Epithelial cell of proximal tubule (primary cell): ENCODE measurements at regions not wholly inside any gene's neighbourhood (a gene's known extent, or its start where the extent isn't known, plus 50 kb on each side); places are given as distances from the start of the nearest gene placed in this dataset.
A peak's percentile ranks its signal among the peaks of the same experiment; 100 is the strongest.

Experiments
- DNase-seq: peaks from one replicate; pipeline ENCODE4 v3.0.0-alpha.2; 2011; ENCODE audit warnings: low read depth
- H3K4me3 ChIP-seq: 2 replicates; pipeline ENCODE4 v1.5.1; 2011; ENCODE audit warnings: low read depth, mild to moderate bottlenecking, low read length
- TF ChIP-seq, protein P1 (sequence below): conservative IDR thresholded peaks from 2 replicates; pipeline ENCODE4 v1.5.1; 2012; ENCODE audit warnings: low read depth, mild to moderate bottlenecking, low read length

DNA sequence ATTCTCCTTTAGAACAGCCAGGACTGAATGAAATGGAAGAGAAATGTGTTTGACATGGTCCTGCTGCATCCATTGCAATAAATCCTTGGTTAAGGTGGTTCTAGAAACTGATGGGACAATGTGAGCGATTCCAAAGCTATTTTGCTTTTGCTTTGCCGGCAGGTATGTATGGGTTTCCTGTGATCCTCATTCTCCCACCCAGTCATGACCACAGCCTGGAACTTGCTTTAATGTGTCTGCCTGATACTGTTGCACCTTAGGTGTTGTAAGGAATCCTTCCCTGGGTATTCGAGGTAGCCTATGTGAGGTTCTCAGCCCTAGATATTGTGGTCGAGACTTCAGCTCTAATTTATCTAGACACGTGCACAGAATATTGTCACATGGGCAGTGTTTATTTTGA is 86.1 kb downstream of the ZNF518B start:
- H3K4me3 ChIP-seq, result no peak overlapping the region
- TF ChIP-seq, protein P1, sequence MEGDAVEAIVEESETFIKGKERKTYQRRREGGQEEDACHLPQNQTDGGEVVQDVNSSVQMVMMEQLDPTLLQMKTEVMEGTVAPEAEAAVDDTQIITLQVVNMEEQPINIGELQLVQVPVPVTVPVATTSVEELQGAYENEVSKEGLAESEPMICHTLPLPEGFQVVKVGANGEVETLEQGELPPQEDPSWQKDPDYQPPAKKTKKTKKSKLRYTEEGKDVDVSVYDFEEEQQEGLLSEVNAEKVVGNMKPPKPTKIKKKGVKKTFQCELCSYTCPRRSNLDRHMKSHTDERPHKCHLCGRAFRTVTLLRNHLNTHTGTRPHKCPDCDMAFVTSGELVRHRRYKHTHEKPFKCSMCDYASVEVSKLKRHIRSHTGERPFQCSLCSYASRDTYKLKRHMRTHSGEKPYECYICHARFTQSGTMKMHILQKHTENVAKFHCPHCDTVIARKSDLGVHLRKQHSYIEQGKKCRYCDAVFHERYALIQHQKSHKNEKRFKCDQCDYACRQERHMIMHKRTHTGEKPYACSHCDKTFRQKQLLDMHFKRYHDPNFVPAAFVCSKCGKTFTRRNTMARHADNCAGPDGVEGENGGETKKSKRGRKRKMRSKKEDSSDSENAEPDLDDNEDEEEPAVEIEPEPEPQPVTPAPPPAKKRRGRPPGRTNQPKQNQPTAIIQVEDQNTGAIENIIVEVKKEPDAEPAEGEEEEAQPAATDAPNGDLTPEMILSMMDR, result no peak
- DNase-seq, result no peak

DNA sequence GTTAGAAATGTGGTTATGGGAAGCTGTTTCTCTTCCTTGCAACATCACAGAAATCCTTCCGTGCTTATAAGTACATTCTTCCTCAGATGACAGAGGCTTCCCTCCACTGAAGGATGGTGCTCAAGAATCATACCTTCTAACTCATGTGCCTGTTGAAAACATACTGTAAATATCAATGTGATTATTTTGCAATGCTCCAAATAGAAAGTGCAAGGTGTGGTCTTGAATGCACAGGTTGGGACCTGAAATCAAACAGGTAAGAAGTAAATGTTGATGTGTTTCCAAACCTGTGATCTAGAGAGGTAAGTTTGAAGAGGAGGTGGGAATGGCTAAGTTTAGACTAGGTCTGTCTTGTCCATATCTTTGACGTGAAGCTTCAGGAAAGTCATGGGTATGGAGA is 87.7 kb downstream of the ZNF518B start:
- TF ChIP-seq, protein P1, result no peak
- no peak overlapping the region for H3K4me3 ChIP-seq
- DNase-seq, result no peak

DNA sequence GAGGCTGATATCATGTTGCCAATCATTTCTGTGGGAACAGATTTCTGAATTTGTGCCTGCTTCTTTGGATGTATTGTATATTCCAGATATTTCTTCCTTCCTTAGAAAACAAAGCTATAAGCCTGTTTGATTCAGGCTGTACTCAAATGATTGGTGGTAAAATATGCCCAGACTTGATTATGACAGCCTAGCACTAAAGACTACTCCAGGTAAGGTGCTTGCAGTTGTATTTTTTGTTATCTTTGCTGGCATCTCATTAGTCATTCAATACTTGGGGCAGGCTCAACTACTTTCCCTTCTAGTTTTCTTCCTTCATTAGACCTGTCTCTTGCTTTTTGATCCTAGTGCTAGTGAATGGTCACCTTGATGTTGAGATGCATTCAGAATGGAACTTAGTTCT is 90.6 kb downstream of the ZNF518B start:
- no peak for DNase-seq
- H3K4me3 ChIP-seq, result no peak overlapping the region
- TF ChIP-seq, protein P1, result no peak

DNA sequence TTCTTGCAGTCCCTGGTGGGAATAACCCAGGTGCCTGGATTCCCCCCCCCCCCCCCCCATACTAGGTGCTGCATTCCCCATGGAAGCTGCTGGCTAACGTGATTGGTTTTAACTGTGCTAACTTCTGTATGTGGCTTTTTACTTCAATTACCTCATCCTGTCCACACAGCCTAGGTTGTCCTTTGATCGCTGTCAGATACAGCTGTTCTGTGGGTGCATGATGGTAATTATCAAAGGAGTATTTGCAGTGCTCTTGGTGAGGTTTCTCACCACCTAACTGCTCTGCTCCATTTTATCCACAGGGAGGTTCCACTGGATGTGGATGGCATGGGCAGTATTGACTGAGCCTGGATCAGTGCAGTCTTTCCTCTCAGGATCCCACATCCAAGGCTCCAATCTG is 93.0 kb downstream of the ZNF518B start:
- TF ChIP-seq, protein P1, result no peak
- DNase-seq, result no peak
- H3K4me3 ChIP-seq, result no peak overlapping the region

DNA sequence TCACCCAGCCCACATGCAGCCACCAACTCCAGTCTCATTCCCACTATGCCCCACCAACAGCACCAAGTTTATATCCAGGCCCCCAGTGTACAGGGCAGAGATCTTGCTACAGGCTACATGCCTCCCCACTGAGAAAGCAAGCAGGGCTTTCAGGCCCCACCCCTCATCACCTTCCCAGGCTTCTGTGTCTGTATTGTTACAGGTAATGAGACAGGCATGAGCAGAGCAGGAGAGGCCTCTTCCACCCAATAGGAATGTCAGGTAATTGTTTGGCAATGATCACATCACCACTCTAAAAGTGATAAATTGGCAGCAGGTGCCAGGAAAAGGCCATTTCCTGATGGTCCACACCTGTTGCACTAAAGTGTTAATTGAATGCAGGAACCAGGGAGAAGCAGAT is 102.5 kb downstream of the ZNF518B start:
- DNase-seq, result no peak
- H3K4me3 ChIP-seq, result no peak overlapping the region
- TF ChIP-seq, protein P1, result no peak

DNA sequence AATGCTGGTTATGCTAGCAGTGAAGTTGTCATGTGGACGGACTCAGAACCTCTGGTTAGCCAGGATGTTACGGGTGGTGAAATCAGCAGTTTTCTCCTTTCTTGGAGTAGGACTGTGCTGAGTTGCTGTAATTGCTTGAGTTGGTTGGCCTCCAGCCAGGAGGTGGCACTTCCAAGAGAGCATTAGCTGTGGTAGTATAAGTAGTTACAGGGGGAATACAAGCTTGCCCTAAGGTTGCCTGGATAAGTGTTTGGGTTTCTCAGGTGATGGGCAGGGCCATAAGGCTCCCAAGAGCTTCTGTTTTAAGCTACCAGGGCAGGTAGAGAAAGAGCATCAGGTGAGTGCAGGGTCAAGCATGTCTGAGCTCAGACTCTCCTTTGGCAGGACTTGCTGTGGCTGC is 103.0 kb downstream of the ZNF518B start:
- TF ChIP-seq, protein P1, result no peak
- H3K4me3 ChIP-seq, result no peak overlapping the region
- peak; percentile 1 for DNase-seq

DNA sequence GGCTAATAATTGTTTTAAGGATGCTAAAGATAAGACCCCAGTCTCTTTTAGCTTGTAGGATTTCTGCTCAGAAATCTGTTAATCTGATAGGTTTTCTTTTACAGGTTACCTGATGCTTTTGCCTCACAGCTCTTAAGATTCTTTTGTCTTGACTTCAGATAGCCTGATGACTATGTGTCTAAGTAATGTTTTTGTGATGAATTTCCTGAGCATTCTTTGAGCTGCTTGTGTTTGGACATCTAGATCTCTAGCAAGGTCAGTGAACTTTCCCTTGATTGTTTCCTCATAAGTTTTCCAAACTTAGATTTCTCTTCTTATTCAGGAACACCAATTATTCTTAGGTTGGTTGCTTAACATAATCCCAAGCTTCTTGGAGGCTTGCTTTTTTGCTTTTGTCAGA is 104.1 kb downstream of the ZNF518B start:
- no peak overlapping the region for H3K4me3 ChIP-seq
- TF ChIP-seq, protein P1, result no peak
- no peak for DNase-seq
